DND-41 (cell line): ENCODE measurements at regions not wholly inside any gene's neighbourhood (a gene's known extent, or its start where the extent isn't known, plus 50 kb on each side); places are given as distances from the start of the nearest gene placed in this dataset.

Experiments used
- ATAC-seq: fragments of 200-7000 bp; cut with Tn5 transposase; 3 replicates; pipeline ENCODE4 v1.9.1; 2021; ENCODE audit warnings: low read depth; ENCODE audit not compliant: insufficient read depth
- DNase-seq: peaks from one replicate; pipeline ENCODE4 v3.0.0-alpha.2; 2020
- H2AFZ ChIP-seq: 2 replicates; pipeline ENCODE4 v1.6.0; 2012; ENCODE audit warnings: low read depth, low read length
- H3K27ac ChIP-seq: 2 replicates; pipeline ENCODE4 v1.5.1; 2012; ENCODE audit warnings: low read length, inconsistent platforms
- H3K27me3 ChIP-seq: fragments of 200-600 bp; sonication (generic); 2 replicates; pipeline ENCODE4 v1.6.0; 2012; ENCODE audit warnings: low read length, mild to moderate bottlenecking, inconsistent platforms; ENCODE audit not compliant: insufficient read depth, poor library complexity
- H3K36me3 ChIP-seq: 2 replicates; pipeline ENCODE4 v1.5.1; 2012; ENCODE audit warnings: low read length, inconsistent platforms; ENCODE audit not compliant: insufficient read depth
- H3K4me1 ChIP-seq: 2 replicates; pipeline ENCODE4 v1.5.1; 2012; ENCODE audit warnings: mild to moderate bottlenecking, low read length; ENCODE audit not compliant: insufficient read depth
- H3K4me2 ChIP-seq: 2 replicates; pipeline ENCODE4 v1.6.0; 2012; ENCODE audit warnings: mild to moderate bottlenecking, moderate library complexity, low read length, inconsistent platforms; ENCODE audit not compliant: insufficient read depth
- H3K4me3 ChIP-seq, 2 experiments: fragments of 200-600 bp in 1 of 2; shearing (Covaris generic) in 1 of 2; 2 replicates each; pipeline ENCODE4 v1.5.1; 2012 to 2016; ENCODE audit warnings: inconsistent platforms in 2 of 2, low read length in 2 of 2, mild to moderate bottlenecking in 2 of 2, low read depth in 1 of 2, moderate library complexity in 1 of 2
- H3K79me2 ChIP-seq: 2 replicates; pipeline ENCODE4 v1.6.0; 2012; ENCODE audit warnings: low read length, inconsistent platforms; ENCODE audit not compliant: insufficient read depth
- H3K9ac ChIP-seq: 2 replicates; pipeline ENCODE4 v1.6.0; 2012; ENCODE audit warnings: low read depth, mild to moderate bottlenecking, inconsistent platforms, low read length, moderate library complexity
- H3K9me3 ChIP-seq: 2 replicates; pipeline ENCODE4 v1.5.1; 2012; ENCODE audit warnings: low read length, moderate library complexity, mild to moderate bottlenecking, inconsistent platforms; ENCODE audit not compliant: insufficient read depth, severe bottlenecking
- H4K20me1 ChIP-seq: 2 replicates; pipeline ENCODE4 v1.6.0; 2012; ENCODE audit warnings: low read length; ENCODE audit not compliant: insufficient read depth
- EZH2 ChIP-seq: IDR thresholded peaks from 3 replicates; pipeline ENCODE4 v1.6.1; 2012; ENCODE audit warnings: borderline replicate concordance, low read depth, mild to moderate bottlenecking, moderate library complexity, low read length, inconsistent platforms; ENCODE audit not compliant: severe bottlenecking
- TF ChIP-seq, protein P1 (sequence below): IDR thresholded peaks from 2 replicates; pipeline ENCODE4 v1.5.1; 2012; ENCODE audit warnings: borderline replicate concordance, low read length, moderate library complexity, mild to moderate bottlenecking; ENCODE audit not compliant: poor library complexity, severe bottlenecking; ENCODE audit errors: extremely low read depth

- Histone ChIP-seq H3K4me3 (no peak overlapping the region), H3K9ac (no peak overlapping the region), H3K9me3 (peaks cover 6% of the 10 kb centered on the region), H3K79me2 (no peaks in the 10 kb centered on the region), H3K27ac (no peak overlapping the region), H4K20me1 (no peaks in the 10 kb centered on the region), H2AFZ (no peak overlapping the region), H3K27me3 (no peaks in the 10 kb centered on the region), H3K4me2 (no peak overlapping the region), H3K4me1 (no peaks in the 10 kb centered on the region), H3K36me3 (no peaks in the 10 kb centered on the region)
- no peak for DNase-seq
- TF ChIP-seq, protein P1, sequence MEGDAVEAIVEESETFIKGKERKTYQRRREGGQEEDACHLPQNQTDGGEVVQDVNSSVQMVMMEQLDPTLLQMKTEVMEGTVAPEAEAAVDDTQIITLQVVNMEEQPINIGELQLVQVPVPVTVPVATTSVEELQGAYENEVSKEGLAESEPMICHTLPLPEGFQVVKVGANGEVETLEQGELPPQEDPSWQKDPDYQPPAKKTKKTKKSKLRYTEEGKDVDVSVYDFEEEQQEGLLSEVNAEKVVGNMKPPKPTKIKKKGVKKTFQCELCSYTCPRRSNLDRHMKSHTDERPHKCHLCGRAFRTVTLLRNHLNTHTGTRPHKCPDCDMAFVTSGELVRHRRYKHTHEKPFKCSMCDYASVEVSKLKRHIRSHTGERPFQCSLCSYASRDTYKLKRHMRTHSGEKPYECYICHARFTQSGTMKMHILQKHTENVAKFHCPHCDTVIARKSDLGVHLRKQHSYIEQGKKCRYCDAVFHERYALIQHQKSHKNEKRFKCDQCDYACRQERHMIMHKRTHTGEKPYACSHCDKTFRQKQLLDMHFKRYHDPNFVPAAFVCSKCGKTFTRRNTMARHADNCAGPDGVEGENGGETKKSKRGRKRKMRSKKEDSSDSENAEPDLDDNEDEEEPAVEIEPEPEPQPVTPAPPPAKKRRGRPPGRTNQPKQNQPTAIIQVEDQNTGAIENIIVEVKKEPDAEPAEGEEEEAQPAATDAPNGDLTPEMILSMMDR: no peak
- no peak for TF ChIP-seq EZH2
- no peak for ATAC-seq
Measured at GRCh38 chr19:31517224-31518180, 168.3 kb upstream of the TSHZ3 start.

- Histone ChIP-seq H3K27me3 (no peaks in the 10 kb centered on the region), H3K9me3 (peaks cover 6% of the 10 kb centered on the region), H3K36me3 (no peaks in the 10 kb centered on the region), H3K9ac (no peak overlapping the region), H2AFZ (no peak overlapping the region), H4K20me1 (no peaks in the 10 kb centered on the region), H3K4me2 (no peak overlapping the region), H3K79me2 (no peaks in the 10 kb centered on the region), H3K27ac (no peak overlapping the region), H3K4me1 (no peaks in the 10 kb centered on the region), H3K4me3 (no peak overlapping the region)
- ATAC-seq (no peak), DNase-seq (no peak)
- TF ChIP-seq, protein P1: no peak
Measured at GRCh38 chr19:31518216-31519020, 169.2 kb upstream of the TSHZ3 start.

DNA sequence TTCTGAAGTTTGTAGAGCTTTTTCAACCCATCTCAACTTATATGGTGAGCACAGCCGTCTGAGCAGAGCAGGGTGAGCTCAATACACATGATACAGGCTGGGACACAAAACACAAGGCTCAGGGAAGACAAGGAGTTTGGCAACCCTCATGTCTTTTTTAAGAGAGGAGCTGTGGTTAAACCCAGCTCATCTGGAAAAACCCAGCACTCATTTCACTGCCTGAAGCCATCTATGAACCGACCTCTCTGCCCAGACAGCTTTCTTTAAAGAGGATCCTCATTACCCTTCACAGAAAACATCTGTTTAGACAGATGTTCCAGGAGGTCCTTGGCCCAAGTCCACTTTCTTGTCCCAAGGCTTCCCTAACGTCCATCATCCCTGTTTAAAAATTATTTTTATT is 170.0 kb upstream of the TSHZ3 start:
- Histone ChIP-seq H3K36me3 (no peaks in the 10 kb centered on the region), H4K20me1 (no peaks in the 10 kb centered on the region), H3K9me3 (peaks cover 6% of the 10 kb centered on the region), H3K4me2 (no peak overlapping the region), H3K27me3 (no peaks in the 10 kb centered on the region), H3K79me2 (no peaks in the 10 kb centered on the region), H3K4me1 (no peaks in the 10 kb centered on the region), H3K4me3 (no peak overlapping the region), H2AFZ (no peak overlapping the region), H3K9ac (no peak overlapping the region), H3K27ac (no peak overlapping the region)
- no peak for DNase-seq
- no peak for TF ChIP-seq EZH2
- TF ChIP-seq, protein P1: no peak
- no peak for ATAC-seq
